OCI-LY3 (cell line): ENCODE measurements at regions not wholly inside any gene's neighbourhood (a gene's known extent, or its start where the extent isn't known, plus 50 kb on each side); places are given as distances from the start of the nearest gene placed in this dataset.

ENCODE experiments used
- CTCF ChIP-seq: fragments of 200-600, 300-600 bp; sonication (generic); IDR thresholded peaks from 2 replicates; pipeline ENCODE4 v1.5.1; 2014; ENCODE audit warnings: antibody characterized with exemption, low read length, low read depth
- EZH2phosphoT487 ChIP-seq: fragments of 200-600 bp; shearing (Covaris generic); IDR thresholded peaks from 2 replicates; pipeline ENCODE4 v1.6.1; 2018; ENCODE audit warnings: antibody characterized with exemption, mixed run types, low read depth

GRCh38 chr6:96467814-96468213 lies 53.8 kb upstream of the UFL1 start:
- no peak for TF ChIP-seq CTCF
- TF ChIP-seq EZH2phosphoT487, result no peak
